GM23338 (cell line): ENCODE measurements at regions not wholly inside any gene's neighbourhood (a gene's known extent, or its start where the extent isn't known, plus 50 kb on each side); places are given as distances from the start of the nearest gene placed in this dataset.

ENCODE experiments used
- ATAC-seq: fragments of 200-7000 bp; cut with Tn5 transposase; 3 replicates; pipeline ENCODE4 v1.9.1; 2020
- DNase-seq: peaks from one replicate; pipeline ENCODE4 v3.0.0-alpha.2; 2015; ENCODE audit warnings: low spot score
- H2AFZ ChIP-seq: fragments of 200-600 bp; sonication (generic); 2 replicates; pipeline ENCODE4 v1.8.0; 2016; ENCODE audit warnings: antibody characterized with exemption, mild to moderate bottlenecking, moderate library complexity
- H3F3A ChIP-seq: fragments of 200-600 bp; sonication (generic); replicated peaks from 2 replicates; pipeline ENCODE4 v1.8.0; 2017; ENCODE audit warnings: antibody characterized with exemption, mixed run types, low read depth
- H3K27ac ChIP-seq: fragments of 200-600 bp; sonication (generic); 2 replicates; pipeline ENCODE4 v1.6.1; 2016; ENCODE audit warnings: low read depth
- H3K27me3 ChIP-seq: fragments of 200-600 bp; sonication (generic); 2 replicates; pipeline ENCODE4 v1.8.0; 2016; ENCODE audit warnings: mild to moderate bottlenecking, mixed run types, moderate library complexity; ENCODE audit not compliant: insufficient read depth
- H3K36me3 ChIP-seq: fragments of 200-600 bp; sonication (generic); 2 replicates; pipeline ENCODE4 v1.8.0; 2016; ENCODE audit warnings: mild to moderate bottlenecking; ENCODE audit not compliant: insufficient read depth
- H3K4me1 ChIP-seq: fragments of 200-600 bp; sonication (generic); 2 replicates; pipeline ENCODE4 v1.8.0; 2016; ENCODE audit warnings: mild to moderate bottlenecking, moderate library complexity; ENCODE audit not compliant: insufficient read depth
- H3K4me2 ChIP-seq: fragments of 200-600 bp; sonication (generic); 2 replicates; pipeline ENCODE4 v1.7.1; 2017; ENCODE audit warnings: mixed run types
- H3K4me3 ChIP-seq: fragments of 200-600 bp; sonication (generic); 2 replicates; pipeline ENCODE4 v1.6.1; 2016; ENCODE audit warnings: mixed run types
- H3K79me2 ChIP-seq: fragments of 200-600 bp; sonication (generic); replicated peaks from 2 replicates; pipeline ENCODE4 v1.8.0; 2017; ENCODE audit warnings: mild to moderate bottlenecking; ENCODE audit not compliant: insufficient read depth
- H3K9me2 ChIP-seq: fragments of 200-600 bp; sonication (generic); 2 replicates; pipeline ENCODE4 v1.8.0; 2017; ENCODE audit not compliant: insufficient read depth
- H4K20me1 ChIP-seq: fragments of 200-600 bp; sonication (generic); replicated peaks from 2 replicates; pipeline ENCODE4 v1.8.0; 2017; ENCODE audit warnings: mild to moderate bottlenecking; ENCODE audit not compliant: insufficient read depth
- H3K27ac Mint-ChIP-seq: 2 replicates; pipeline ENCODE4 v1.8.0; 2020; ENCODE audit warnings: inconsistent platforms, mild to moderate bottlenecking, moderate library complexity, mixed read lengths
- H3K27me3 Mint-ChIP-seq: 3 replicates; pipeline ENCODE4 v1.8.0; 2022; ENCODE audit warnings: low read depth, mild to moderate bottlenecking, moderate library complexity, mixed read lengths, inconsistent platforms; ENCODE audit not compliant: insufficient read depth, poor library complexity
- H3K36me3 Mint-ChIP-seq: 3 replicates; pipeline ENCODE4 v1.8.0; 2021; ENCODE audit warnings: low read depth, mild to moderate bottlenecking, inconsistent platforms, moderate library complexity, mixed read lengths
- H3K4me1 Mint-ChIP-seq: 3 replicates; pipeline ENCODE4 v1.8.0; 2020; ENCODE audit warnings: mild to moderate bottlenecking, inconsistent platforms, mixed read lengths
- H3K4me3 Mint-ChIP-seq: 3 replicates; pipeline ENCODE4 v1.8.0; 2021; ENCODE audit warnings: moderate library complexity, mild to moderate bottlenecking, inconsistent platforms, mixed read lengths
- H3K9me3 Mint-ChIP-seq: 3 replicates; pipeline ENCODE4 v1.8.0; 2020; ENCODE audit warnings: moderate library complexity, mild to moderate bottlenecking, inconsistent platforms, mixed read lengths
- CREB1 ChIP-seq: fragments of 250-450 bp; sonication (Bioruptor Pico); IDR thresholded peaks from 2 replicates; pipeline ENCODE4 v1.5.0; 2020; ENCODE audit warnings: low read depth, mild to moderate bottlenecking, moderate library complexity
- CTCF ChIP-seq, 2 experiments: fragments of 200-600 bp in 1 of 2; sonication (generic) in 1 of 2; conservative IDR thresholded peaks; 2 replicates each; pipeline versions ENCODE4 v1.5.1 to v1.6.1; 2016 to 2017; ENCODE audit warnings: antibody characterized with exemption in 2 of 2, low read depth in 2 of 2, mild to moderate bottlenecking in 2 of 2, moderate library complexity in 1 of 2
- ETS1 ChIP-seq: IDR thresholded peaks from 2 replicates; pipeline ENCODE4 v1.6.1; 2016; ENCODE audit warnings: antibody characterized with exemption
- EZH2 ChIP-seq: fragments of 200-600 bp; sonication (generic); IDR thresholded peaks from one replicate; pipeline ENCODE4 v1.8.0; 2017; ENCODE audit warnings: antibody characterized with exemption, mild to moderate bottlenecking, low read depth; ENCODE audit not compliant: unreplicated experiment
- EZH2phosphoT487 ChIP-seq: fragments of 200-600 bp; sonication (generic); IDR thresholded peaks from one replicate; pipeline ENCODE4 v1.8.1; 2018; ENCODE audit warnings: antibody characterized with exemption; ENCODE audit not compliant: unreplicated experiment
- JUNB ChIP-seq: IDR thresholded peaks from one replicate; pipeline ENCODE4 v1.6.1; 2016; ENCODE audit warnings: antibody characterized with exemption; ENCODE audit not compliant: unreplicated experiment
- NANOG ChIP-seq: IDR thresholded peaks from 2 replicates; pipeline ENCODE4 v1.6.1; 2016; ENCODE audit warnings: antibody characterized with exemption, borderline replicate concordance
- POLR2AphosphoS5 ChIP-seq: IDR thresholded peaks from 2 replicates; pipeline ENCODE4 v1.6.1; 2016; ENCODE audit warnings: antibody characterized with exemption, low read depth
- REST ChIP-seq: IDR thresholded peaks from one replicate; pipeline ENCODE4 v1.6.1; 2018; ENCODE audit warnings: antibody characterized with exemption; ENCODE audit not compliant: unreplicated experiment
- STAT1 ChIP-seq: IDR thresholded peaks from one replicate; pipeline ENCODE4 v1.6.1; 2016; ENCODE audit warnings: antibody characterized with exemption; ENCODE audit not compliant: unreplicated experiment
- ZNF114 ChIP-seq: fragments of 250-450 bp; sonication (Bioruptor Pico); IDR thresholded peaks from 2 replicates; pipeline ENCODE4 v1.5.0; 2020; ENCODE audit warnings: mild to moderate bottlenecking, moderate library complexity
- ZNF331 ChIP-seq: fragments of 250-450 bp; sonication (Bioruptor Pico); IDR thresholded peaks from 2 replicates; pipeline ENCODE4 v1.5.0; 2020; ENCODE audit warnings: low read depth, mild to moderate bottlenecking, moderate library complexity

GRCh38 chr14:62420847-62421246 is 624.4 kb downstream of the KCNH5 start:
- H3K79me2 ChIP-seq = no peaks in the 10 kb centered on the region
- no peak overlapping the region for H2AFZ ChIP-seq
- H3K9me3 Mint-ChIP-seq = no peaks in the 10 kb centered on the region
- H4K20me1 ChIP-seq = no peaks in the 10 kb centered on the region
- H3K4me1 ChIP-seq = no peaks in the 10 kb centered on the region
- no peak for TF ChIP-seq ZNF331 (CRISPR knock-in tag)
- no peak for TF ChIP-seq EZH2
- TF ChIP-seq CTCF (conservative IDR thresholded peaks at IDR 0.05; ENCODE audit: low read depth in 2 of 2) = no peak
- TF ChIP-seq STAT1 = no peak
- TF ChIP-seq NANOG = no peak
- no peak for TF ChIP-seq REST
- TF ChIP-seq POLR2AphosphoS5 = no peak
- no peak for TF ChIP-seq EZH2phosphoT487
- no peak for TF ChIP-seq JUNB
- no peak overlapping the region for H3K4me3 Mint-ChIP-seq
- H3K4me3 ChIP-seq = no peak overlapping the region
- no peak overlapping the region for H3K4me2 ChIP-seq
- ATAC-seq = no peak
- DNase-seq = no peak
- no peak overlapping the region for H3K27ac ChIP-seq
- no peak overlapping the region for H3K27ac Mint-ChIP-seq
- H3K27me3 Mint-ChIP-seq = no peaks in the 10 kb centered on the region
- H3K27me3 ChIP-seq = no peaks in the 10 kb centered on the region
- no peaks in the 10 kb centered on the region for H3K4me1 Mint-ChIP-seq
- H3F3A ChIP-seq = no peaks in the 10 kb centered on the region
- no peaks in the 10 kb centered on the region for H3K36me3 ChIP-seq
- no peaks in the 10 kb centered on the region; the same call in 2 of the 3 replicates for H3K36me3 Mint-ChIP-seq
- peaks cover 2% of the 10 kb centered on the region; the same call in 1 of the 2 replicates for H3K9me2 ChIP-seq

GRCh38 chr14:62428429-62429203 is 616.6 kb downstream of the KCNH5 start:
- peaks cover 2% of the 10 kb centered on the region for H3K27me3 Mint-ChIP-seq
- Histone ChIP-seq H3K4me2 (no peak overlapping the region), H3K4me1 (no peaks in the 10 kb centered on the region), H3K9me2 (peaks cover 12% of the 10 kb centered on the region; the same call in 1 of the 2 replicates), H2AFZ (no peak overlapping the region), H4K20me1 (no peaks in the 10 kb centered on the region), H3K4me3 (no peak overlapping the region), H3K79me2 (no peaks in the 10 kb centered on the region), H3K27ac (no peak overlapping the region), H3K27me3 (no peaks in the 10 kb centered on the region), H3F3A (no peaks in the 10 kb centered on the region), H3K36me3 (peaks cover 7% of the 10 kb centered on the region; the same call in 1 of the 2 replicates)
- H3K36me3 Mint-ChIP-seq = peaks cover 30% of the 10 kb centered on the region
- no peaks in the 10 kb centered on the region; the same call in 2 of the 3 replicates for H3K4me1 Mint-ChIP-seq
- DNase-seq = no peak
- H3K27ac Mint-ChIP-seq = no peak overlapping the region
- ATAC-seq = no peak
- H3K4me3 Mint-ChIP-seq = no peak overlapping the region
- H3K9me3 Mint-ChIP-seq = peaks cover 34% of the 10 kb centered on the region
- no peak for TF ChIP-seq REST
- no peak for TF ChIP-seq ZNF114 (CRISPR knock-in tag)
- TF ChIP-seq CREB1 (CRISPR knock-in tag) = no peak
- no peak for TF ChIP-seq NANOG
- no peak for TF ChIP-seq ETS1
- TF ChIP-seq EZH2phosphoT487 = no peak
- TF ChIP-seq STAT1 = no peak
